ENCODE measurements at regions not wholly inside any gene's neighbourhood (a gene's known extent, or its start where the extent isn't known, plus 50 kb on each side); places are given as distances from the start of the nearest gene placed in this dataset.

DNA sequence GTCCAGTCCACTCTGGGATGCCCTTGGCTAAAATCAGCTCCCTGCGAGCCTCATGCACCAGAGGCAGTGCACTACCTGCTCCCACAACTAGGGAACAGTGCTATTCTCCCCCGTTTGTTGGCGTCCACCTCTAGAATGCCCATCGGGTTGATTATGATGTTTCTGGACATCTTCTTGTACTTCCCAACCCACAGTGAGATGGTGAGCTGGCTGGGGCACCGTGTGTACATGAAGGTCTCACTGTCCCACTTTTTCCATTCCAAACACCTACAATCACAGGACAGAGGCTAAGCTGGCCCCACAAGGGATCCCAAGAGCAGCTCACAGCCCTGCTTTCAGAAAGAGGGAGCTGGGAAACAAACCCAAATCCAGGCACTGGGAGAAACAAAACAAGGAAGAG, 126.2 kb upstream of the ZNF92 start:
- no peak for TF ChIP-seq BACH2 (CRISPR knock-in tag; IDR thresholded peaks at IDR 0.05; ENCODE audit: borderline replicate concordance)
- TF ChIP-seq, protein P1, sequence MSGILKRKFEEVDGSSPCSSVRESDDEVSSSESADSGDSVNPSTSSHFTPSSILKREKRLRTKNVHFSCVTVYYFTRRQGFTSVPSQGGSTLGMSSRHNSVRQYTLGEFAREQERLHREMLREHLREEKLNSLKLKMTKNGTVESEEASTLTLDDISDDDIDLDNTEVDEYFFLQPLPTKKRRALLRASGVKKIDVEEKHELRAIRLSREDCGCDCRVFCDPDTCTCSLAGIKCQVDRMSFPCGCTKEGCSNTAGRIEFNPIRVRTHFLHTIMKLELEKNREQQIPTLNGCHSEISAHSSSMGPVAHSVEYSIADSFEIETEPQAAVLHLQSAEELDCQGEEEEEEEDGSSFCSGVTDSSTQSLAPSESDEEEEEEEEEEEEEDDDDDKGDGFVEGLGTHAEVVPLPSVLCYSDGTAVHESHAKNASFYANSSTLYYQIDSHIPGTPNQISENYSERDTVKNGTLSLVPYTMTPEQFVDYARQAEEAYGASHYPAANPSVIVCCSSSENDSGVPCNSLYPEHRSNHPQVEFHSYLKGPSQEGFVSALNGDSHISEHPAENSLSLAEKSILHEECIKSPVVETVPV (CRISPR knock-in tag; IDR thresholded peaks at IDR 0.05): no peak
- TF ChIP-seq, protein P2, sequence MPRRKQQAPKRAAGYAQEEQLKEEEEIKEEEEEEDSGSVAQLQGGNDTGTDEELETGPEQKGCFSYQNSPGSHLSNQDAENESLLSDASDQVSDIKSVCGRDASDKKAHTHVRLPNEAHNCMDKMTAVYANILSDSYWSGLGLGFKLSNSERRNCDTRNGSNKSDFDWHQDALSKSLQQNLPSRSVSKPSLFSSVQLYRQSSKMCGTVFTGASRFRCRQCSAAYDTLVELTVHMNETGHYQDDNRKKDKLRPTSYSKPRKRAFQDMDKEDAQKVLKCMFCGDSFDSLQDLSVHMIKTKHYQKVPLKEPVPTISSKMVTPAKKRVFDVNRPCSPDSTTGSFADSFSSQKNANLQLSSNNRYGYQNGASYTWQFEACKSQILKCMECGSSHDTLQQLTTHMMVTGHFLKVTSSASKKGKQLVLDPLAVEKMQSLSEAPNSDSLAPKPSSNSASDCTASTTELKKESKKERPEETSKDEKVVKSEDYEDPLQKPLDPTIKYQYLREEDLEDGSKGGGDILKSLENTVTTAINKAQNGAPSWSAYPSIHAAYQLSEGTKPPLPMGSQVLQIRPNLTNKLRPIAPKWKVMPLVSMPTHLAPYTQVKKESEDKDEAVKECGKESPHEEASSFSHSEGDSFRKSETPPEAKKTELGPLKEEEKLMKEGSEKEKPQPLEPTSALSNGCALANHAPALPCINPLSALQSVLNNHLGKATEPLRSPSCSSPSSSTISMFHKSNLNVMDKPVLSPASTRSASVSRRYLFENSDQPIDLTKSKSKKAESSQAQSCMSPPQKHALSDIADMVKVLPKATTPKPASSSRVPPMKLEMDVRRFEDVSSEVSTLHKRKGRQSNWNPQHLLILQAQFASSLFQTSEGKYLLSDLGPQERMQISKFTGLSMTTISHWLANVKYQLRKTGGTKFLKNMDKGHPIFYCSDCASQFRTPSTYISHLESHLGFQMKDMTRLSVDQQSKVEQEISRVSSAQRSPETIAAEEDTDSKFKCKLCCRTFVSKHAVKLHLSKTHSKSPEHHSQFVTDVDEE (CRISPR knock-in tag; IDR thresholded peaks at IDR 0.05): no peak
- no peak for TF ChIP-seq PATZ1 (CRISPR knock-in tag; IDR thresholded peaks at IDR 0.05; ENCODE audit: borderline replicate concordance)
- TF ChIP-seq ZFP30 (CRISPR knock-in tag; IDR thresholded peaks at IDR 0.05): no peak
- TF ChIP-seq ZNF70 (CRISPR knock-in tag; IDR thresholded peaks at IDR 0.05): no peak

All from SK-N-SH treated with all-trans-retinoic acid at 6 μM for 48 hours (cell line).